Heart left ventricle (tissue), 16 donors: ENCODE measurements at regions not wholly inside any gene's neighbourhood (a gene's known extent, or its start where the extent isn't known, plus 50 kb on each side); places are given as distances from the start of the nearest gene placed in this dataset.

ENCODE experiments used
- ATAC-seq, 4 donors: fragments of 200-7000 bp; cut with Tn5 transposase; one replicate each; pipeline ENCODE4 v1.9.1; 2020 to 2022; ENCODE audit warnings: moderate library complexity in 4 of 4, mild to moderate bottlenecking in 3 of 4, moderate number of reproducible peaks in 1 of 4
- DNase-seq, 5 donors: peaks; one replicate each; pipeline ENCODE4 v3.0.0-alpha.2; 2020
- H3K27ac ChIP-seq, 12 donors: fragments of 200-600 bp; sonication (generic) in 4 of 12; one replicate each; pipeline versions ENCODE4 v1.5.0 to v1.8.0; 2016 to 2022; ENCODE audit warnings: mild to moderate bottlenecking in 2 of 12
- H3K27me3 ChIP-seq, 9 donors: fragments of 200-600 bp; sonication (generic) in 2 of 9; one replicate each; pipeline versions ENCODE4 v1.5.1 to v1.8.0; 2016 to 2022; ENCODE audit warnings: mild to moderate bottlenecking in 3 of 9
- H3K36me3 ChIP-seq, 9 donors: fragments of 200-600 bp; sonication (generic) in 2 of 9; one replicate each; pipeline versions ENCODE4 v1.5.0 to v1.8.0; 2018 to 2022; ENCODE audit warnings: mild to moderate bottlenecking in 2 of 9
- H3K4me1 ChIP-seq, 12 donors: fragments of 200-600 bp; sonication (generic) in 4 of 12; one replicate each; pipeline versions ENCODE4 v1.5.0 to v1.8.0; 2016 to 2022; ENCODE audit warnings: mild to moderate bottlenecking in 3 of 12
- H3K4me3 ChIP-seq, 12 donors: fragments of 200-600 bp; sonication (generic) in 4 of 12; one replicate each; pipeline versions ENCODE4 v1.5.0 to v1.8.0; 2017 to 2022; ENCODE audit warnings: mild to moderate bottlenecking in 9 of 12, moderate library complexity in 4 of 12
- H3K9me3 ChIP-seq, 12 donors: fragments of 200-600 bp; sonication (generic) in 4 of 12; one replicate each; pipeline versions ENCODE4 v1.5.0 to v1.8.0; 2016 to 2022; ENCODE audit warnings: mild to moderate bottlenecking in 1 of 12
- POLR2A ChIP-seq, 2 donors: fragments of 450-650 bp; IDR thresholded peaks; one replicate each; pipeline ENCODE4 v1.6.1; 2017; ENCODE audit warnings: antibody characterized with exemption in 2 of 2, mild to moderate bottlenecking in 2 of 2, moderate library complexity in 2 of 2
- WGBS, 4 donors: extraction: QIAGEN DNeasy Blood & Tissue Kit in 2 of 4; methylation state at CpG; one replicate each; pipeline versions ENCODE4 v1.1.5 to v1.1.7; 2013 to 2018; 5-methylcytosine and 5-hydroxymethylcytosine counted together
- intact Hi-C, 10 donors: fragments of 100-400 bp; cut with DNase I; formaldehyde crosslinking; loops; one replicate each; pipeline versions ENCODE4 v1.11.1 to v1.14.2; 2022
- TF ChIP-seq, protein P1 (sequence below), 12 donors: fragments of 200-600 bp; sonication (generic) in 4 of 12; IDR thresholded peaks; one replicate each; pipeline versions ENCODE4 v1.5.0 to v1.8.0; 2018 to 2022; ENCODE audit warnings: antibody characterized with exemption in 12 of 12, mild to moderate bottlenecking in 5 of 12
- donor health status: ischemic (EF 13 %, LVEDD 7.1; RV severe dilation, severe dysfunction).
- donor health status: healthy with polysubstance abuse.
- donor health status: DM: no; HTN: yes; CAD: no.
- donor health status: DM: no; HTN: no; CAD: no.
- donor health status: ischemic (EF 25% LVEDD 6.9; RV normal size, moderate dysfunction).
- donor health status: ischemic (EF 25% LVEDD 5.7; RV mildly dilated, moderate dysfunction).
- donor health status: healthy.
- donor health status: DM: yes; HTN: yes; CAD: no.
- donor health status: ischemic (EF 35%, LVEDD 5.7; RV mildly dilated, moderate dysfunction).
- donor health status: nonischemic (EF 11% LVEDD 7.7; RV severe dilation, severe dysfunction).
- donor health status: DM: yes; HTN: yes; CAD: no.
- donor health status: PGD.
- donor health status: ischemic (EF 29% LVEDD 5.4; RV normal size, mild dysfunction).
- donor health status: nonischemic (EF 23%, LVEDD 6.1; RV moderate dilation, normal function).

DNA sequence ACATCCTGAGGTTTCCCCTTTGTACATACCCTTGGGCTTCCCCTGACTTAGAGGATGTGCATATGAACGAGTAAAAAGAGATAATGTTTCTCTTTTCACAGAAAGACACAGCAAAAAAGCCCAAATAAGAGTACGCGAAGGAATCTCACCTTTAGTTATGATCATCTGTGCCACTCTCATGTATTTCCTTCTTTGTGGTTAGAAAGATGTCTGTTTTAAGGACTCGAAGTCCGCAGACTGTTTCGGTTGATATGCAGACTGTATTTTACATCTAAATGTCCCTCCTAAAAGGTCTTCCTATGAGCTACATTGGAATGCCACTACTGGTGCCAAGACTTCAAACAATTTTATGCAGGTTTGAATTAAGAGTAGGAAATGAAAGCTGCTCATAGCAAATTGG, 102.3 kb upstream of the GOT2 start:
- Histone ChIP-seq H3K27ac (no peak overlapping the region), H3K4me1 (no peaks in the 10 kb centered on the region), H3K4me3 (no peak overlapping the region), H3K36me3 (no peaks in the 10 kb centered on the region), H3K9me3 (no peaks in the 10 kb centered on the region), H3K27me3 (no peaks in the 10 kb centered on the region)
- TF ChIP-seq, protein P1, sequence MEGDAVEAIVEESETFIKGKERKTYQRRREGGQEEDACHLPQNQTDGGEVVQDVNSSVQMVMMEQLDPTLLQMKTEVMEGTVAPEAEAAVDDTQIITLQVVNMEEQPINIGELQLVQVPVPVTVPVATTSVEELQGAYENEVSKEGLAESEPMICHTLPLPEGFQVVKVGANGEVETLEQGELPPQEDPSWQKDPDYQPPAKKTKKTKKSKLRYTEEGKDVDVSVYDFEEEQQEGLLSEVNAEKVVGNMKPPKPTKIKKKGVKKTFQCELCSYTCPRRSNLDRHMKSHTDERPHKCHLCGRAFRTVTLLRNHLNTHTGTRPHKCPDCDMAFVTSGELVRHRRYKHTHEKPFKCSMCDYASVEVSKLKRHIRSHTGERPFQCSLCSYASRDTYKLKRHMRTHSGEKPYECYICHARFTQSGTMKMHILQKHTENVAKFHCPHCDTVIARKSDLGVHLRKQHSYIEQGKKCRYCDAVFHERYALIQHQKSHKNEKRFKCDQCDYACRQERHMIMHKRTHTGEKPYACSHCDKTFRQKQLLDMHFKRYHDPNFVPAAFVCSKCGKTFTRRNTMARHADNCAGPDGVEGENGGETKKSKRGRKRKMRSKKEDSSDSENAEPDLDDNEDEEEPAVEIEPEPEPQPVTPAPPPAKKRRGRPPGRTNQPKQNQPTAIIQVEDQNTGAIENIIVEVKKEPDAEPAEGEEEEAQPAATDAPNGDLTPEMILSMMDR (IDR thresholded peaks at IDR 0.05): no peak
- TF ChIP-seq POLR2A (IDR thresholded peaks at IDR 0.05): no peak
- intact Hi-C loops: no loop called here
- ATAC-seq (no peak), DNase-seq (no peak)
- WGBS, 4 donors: 78 to 88% (median 80%) methylated on average over 6 of the region's 6 CpGs

GRCh38 chr16:58832386-58832895, 98.3 kb upstream of the GOT2 start:
- no peaks in the 10 kb centered on the region for H3K9me3 ChIP-seq
- WGBS, 4 donors: 52 to 66% (median 56%) methylated on average over 2 of the region's 2 CpGs
- intact Hi-C loops: no loop called here
- DNase-seq (no peak), ATAC-seq (no peak)
- no peaks in the 10 kb centered on the region for H3K27me3 ChIP-seq
- H3K27ac ChIP-seq: no peak overlapping the region
- no peak overlapping the region for H3K4me3 ChIP-seq
- no peak for TF ChIP-seq POLR2A (IDR thresholded peaks at IDR 0.05)
- TF ChIP-seq, protein P1 (IDR thresholded peaks at IDR 0.05): no peak
- no peaks in the 10 kb centered on the region for H3K4me1 ChIP-seq
- no peaks in the 10 kb centered on the region for H3K36me3 ChIP-seq

DNA sequence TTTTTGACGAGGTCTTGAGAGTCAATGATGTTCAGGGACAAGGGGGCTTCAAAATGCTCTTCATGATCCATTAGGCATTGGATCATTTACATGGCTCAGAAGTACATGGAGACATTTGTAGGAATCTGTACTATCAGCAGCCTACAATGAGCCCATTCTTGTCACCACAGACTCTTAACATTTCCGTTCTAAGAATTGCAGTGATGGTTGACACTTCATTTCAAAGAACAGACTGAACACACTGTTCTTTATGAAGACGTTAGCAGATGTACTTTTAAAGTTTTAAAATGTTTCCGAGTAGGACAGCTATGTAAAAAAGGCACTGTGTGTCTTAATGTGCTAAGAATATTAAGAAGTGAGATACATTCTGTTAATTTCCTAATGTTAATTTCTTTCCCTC, 97.3 kb upstream of the GOT2 start:
- Histone ChIP-seq H3K4me3 (no peak overlapping the region), H3K27ac (no peak overlapping the region), H3K27me3 (no peaks in the 10 kb centered on the region), H3K36me3 (no peaks in the 10 kb centered on the region), H3K4me1 (no peaks in the 10 kb centered on the region), H3K9me3 (no peaks in the 10 kb centered on the region)
- 67 to 78% (median 74%) methylated on average over 4 of the region's 4 CpGs for WGBS, 4 donors
- ATAC-seq: no peak
- intact Hi-C loops: no loop called here
- no peak for TF ChIP-seq POLR2A (IDR thresholded peaks at IDR 0.05)
- TF ChIP-seq, protein P1 (IDR thresholded peaks at IDR 0.05): no peak
- no peak for DNase-seq

DNA sequence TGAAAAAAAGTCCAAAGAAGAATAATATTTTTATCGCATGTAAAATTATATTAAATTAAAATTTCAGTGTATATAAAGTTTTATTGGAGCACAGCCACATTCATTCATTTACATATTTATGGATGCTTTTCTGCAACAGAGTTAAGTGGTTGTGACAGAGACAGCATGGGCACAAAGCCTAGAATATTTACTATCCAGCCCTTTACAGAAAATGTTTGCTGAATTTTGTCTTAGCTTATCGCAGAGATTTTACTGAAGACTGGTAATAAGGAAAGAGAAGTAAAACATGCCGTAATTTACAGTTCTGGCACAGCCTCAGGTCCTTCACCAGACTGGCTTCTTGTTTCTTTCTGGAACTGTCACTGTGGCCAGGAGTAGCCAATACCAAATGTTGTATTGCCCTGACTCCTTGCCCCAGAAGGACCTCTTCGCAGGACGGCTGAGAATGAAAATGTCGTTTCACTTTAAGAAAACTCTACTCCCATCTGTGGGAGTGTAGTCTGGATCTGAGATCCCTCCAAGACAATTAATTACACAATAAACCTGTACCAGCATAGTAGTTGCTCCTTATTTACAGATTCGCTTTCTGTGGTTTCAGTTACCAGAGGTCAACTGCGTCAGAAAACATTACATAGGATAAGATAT, 94.9 kb upstream of the GOT2 start:
- H3K36me3 ChIP-seq: no peaks in the 10 kb centered on the region
- no peak overlapping the region for H3K4me3 ChIP-seq
- H3K27me3 ChIP-seq: no peaks in the 10 kb centered on the region
- intact Hi-C loops: no loop called here
- no peak for DNase-seq
- WGBS, 4 donors: 78 to 83% (median 79%) methylated on average over 8 of the region's 8 CpGs
- no peaks in the 10 kb centered on the region for H3K4me1 ChIP-seq
- TF ChIP-seq, protein P1 (IDR thresholded peaks at IDR 0.05): no peak
- TF ChIP-seq POLR2A (IDR thresholded peaks at IDR 0.05): no peak
- ATAC-seq: no peak
- no peak overlapping the region for H3K27ac ChIP-seq
- peaks cover 0 to 1% (median 0%) of the 10 kb centered on the region in 12 donors for H3K9me3 ChIP-seq
